Immature natural killer cell (primary cell): ENCODE measurements at regions not wholly inside any gene's neighbourhood (a gene's known extent, or its start where the extent isn't known, plus 50 kb on each side); places are given as distances from the start of the nearest gene placed in this dataset.
"Not testable (repeated sequence)": the region's sequence is repeated elsewhere in the genome, so short reads cannot be mapped to it uniquely, and the experiment has no call there.

Experiments
- DNase-seq, 3 donors: peaks; one replicate each; pipeline ENCODE4 v3.0.0; 2022; ENCODE audit warnings: mixed read lengths in 1 of 3
- H3K27ac Mint-ChIP-seq, 6 donors: one replicate each; pipeline ENCODE4 v1.8.0; 2020; ENCODE audit warnings: mixed read lengths in 6 of 6, mild to moderate bottlenecking in 5 of 6, inconsistent platforms in 4 of 6, moderate library complexity in 3 of 6
- H3K27me3 Mint-ChIP-seq, 3 donors: one replicate each; pipeline ENCODE4 v1.8.0; 2020 to 2021; ENCODE audit warnings: low read depth in 3 of 3, mild to moderate bottlenecking in 3 of 3, mixed read lengths in 3 of 3, moderate library complexity in 3 of 3, inconsistent platforms in 1 of 3
- H3K36me3 Mint-ChIP-seq, 3 donors: one replicate each; pipeline ENCODE4 v1.8.0; 2020; ENCODE audit warnings: mixed read lengths in 3 of 3, inconsistent platforms in 2 of 3, mild to moderate bottlenecking in 2 of 3
- H3K4me1 Mint-ChIP-seq, 2 donors: one replicate each; pipeline ENCODE4 v1.8.0; 2020; ENCODE audit warnings: inconsistent platforms in 2 of 2, mild to moderate bottlenecking in 2 of 2, mixed read lengths in 2 of 2, moderate library complexity in 1 of 2
- H3K4me3 Mint-ChIP-seq, 5 donors: one replicate each; pipeline ENCODE4 v1.8.0; 2020; ENCODE audit warnings: mild to moderate bottlenecking in 5 of 5, mixed read lengths in 5 of 5, inconsistent platforms in 3 of 5, moderate library complexity in 3 of 5
- H3K9me3 Mint-ChIP-seq, 6 donors: one replicate each; pipeline ENCODE4 v1.8.0; 2020; ENCODE audit warnings: mild to moderate bottlenecking in 6 of 6, mixed read lengths in 6 of 6, inconsistent platforms in 4 of 6, moderate library complexity in 3 of 6

DNA sequence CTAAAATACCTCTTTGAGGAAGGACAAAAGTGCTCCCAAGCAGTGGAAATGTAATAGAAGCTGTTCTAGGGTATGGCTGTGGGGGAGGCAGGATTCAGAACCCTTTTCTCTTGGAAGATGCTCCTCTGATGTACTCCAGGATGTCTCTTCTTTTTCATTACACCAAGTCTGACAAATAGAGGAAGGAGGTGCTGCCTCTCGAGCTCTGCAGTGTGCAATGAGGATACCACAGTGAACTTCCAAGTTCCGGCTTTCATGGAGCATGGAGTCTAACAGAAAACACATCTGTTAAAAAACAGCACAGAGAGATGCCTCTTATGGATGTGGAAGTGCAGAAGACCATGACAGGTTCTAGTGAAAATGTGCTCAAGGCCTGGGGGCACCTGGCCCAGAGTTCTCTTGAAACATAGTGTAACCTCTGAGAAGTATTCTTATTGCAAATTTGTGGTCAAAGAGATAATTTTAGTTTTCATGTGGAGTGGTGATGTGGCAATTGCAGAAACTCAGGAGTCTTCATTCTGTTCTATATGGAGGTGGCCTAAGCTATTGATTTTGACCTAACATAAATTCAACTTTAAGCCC lies 362.0 kb upstream of the CITED2 start:
- H3K9me3 Mint-ChIP-seq, result no peaks in the 10 kb centered on the region
- no peaks in the 10 kb centered on the region for H3K4me1 Mint-ChIP-seq
- H3K36me3 Mint-ChIP-seq, result no peaks in the 10 kb centered on the region
- no peak for DNase-seq
- H3K4me3 Mint-ChIP-seq, result no peak overlapping the region
- no peak overlapping the region for H3K27ac Mint-ChIP-seq
- peaks cover 0 to 9% (median 5%) of the 10 kb centered on the region in 3 donors for H3K27me3 Mint-ChIP-seq

DNA sequence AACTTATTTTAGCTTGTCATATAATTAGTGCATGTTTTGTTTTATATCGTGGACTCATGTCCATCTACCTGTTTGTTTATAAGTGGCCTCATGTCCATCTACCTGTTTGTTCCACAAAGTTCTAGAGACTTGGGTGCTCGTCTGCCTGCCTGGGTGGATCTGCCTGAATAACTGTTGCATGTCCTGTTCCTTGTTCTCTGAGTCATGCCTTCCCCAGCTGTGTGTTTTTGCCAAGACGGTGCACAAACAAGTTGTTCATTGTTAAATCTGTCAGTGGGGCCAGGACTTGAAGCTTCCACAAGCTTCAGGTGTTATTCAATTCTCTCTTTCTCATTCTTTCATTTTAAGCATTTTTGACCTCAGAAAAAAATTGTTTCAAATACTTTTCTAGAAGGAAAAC lies 358.0 kb upstream of the CITED2 start:
- Mint-ChIP-seq H3K9me3 (no peaks in the 10 kb centered on the region), H3K4me1 (no peaks in the 10 kb centered on the region)
- DNase-seq, result no peak

DNA sequence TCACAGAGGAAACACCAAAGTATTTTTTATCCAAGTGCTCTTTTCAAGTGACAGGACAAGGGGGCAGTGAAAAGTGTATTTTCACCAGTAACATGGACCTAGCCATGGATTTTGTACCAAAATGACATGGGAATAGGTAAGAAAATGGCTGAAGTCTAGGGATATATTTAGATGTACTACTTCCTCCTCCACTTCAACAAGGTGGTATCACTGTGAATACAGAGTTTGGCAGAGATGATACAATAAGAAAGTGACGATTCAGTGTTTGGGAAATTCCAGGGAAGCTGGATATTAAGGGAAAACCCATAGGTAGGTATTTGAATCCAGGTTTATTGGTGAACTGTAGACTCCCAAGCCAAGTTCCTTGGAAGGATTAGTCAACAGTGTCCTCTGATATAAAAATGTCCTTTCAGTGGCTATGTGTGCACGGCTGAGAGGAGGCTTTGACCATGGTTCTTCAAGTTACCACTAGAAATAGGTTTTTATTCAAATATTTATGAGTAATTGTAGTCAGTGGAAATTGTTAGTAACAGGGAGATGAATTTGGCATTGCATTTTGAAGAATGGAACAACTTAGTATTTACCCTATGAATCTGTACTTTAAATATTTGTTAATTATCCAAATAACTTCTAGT lies 356.0 kb upstream of the CITED2 start:
- H3K27ac Mint-ChIP-seq, result no peak overlapping the region
- no peaks in the 10 kb centered on the region for H3K4me1 Mint-ChIP-seq
- H3K27me3 Mint-ChIP-seq, result peaks cover 2 to 10% (median 5%) of the 10 kb centered on the region in 3 donors
- H3K4me3 Mint-ChIP-seq, result no peak overlapping the region
- no peaks in the 10 kb centered on the region for H3K9me3 Mint-ChIP-seq
- H3K36me3 Mint-ChIP-seq, result no peaks in the 10 kb centered on the region
- DNase-seq, result no peak

More for the DNA sequence above, 358.0 kb upstream of the CITED2 start:
- H3K27me3 Mint-ChIP-seq, result peaks cover 2 to 7% (median 5%) of the 10 kb centered on the region in 3 donors
- no peaks in the 10 kb centered on the region for H3K36me3 Mint-ChIP-seq
- H3K27ac Mint-ChIP-seq, result no peak overlapping the region
- no peak overlapping the region for H3K4me3 Mint-ChIP-seq

DNA sequence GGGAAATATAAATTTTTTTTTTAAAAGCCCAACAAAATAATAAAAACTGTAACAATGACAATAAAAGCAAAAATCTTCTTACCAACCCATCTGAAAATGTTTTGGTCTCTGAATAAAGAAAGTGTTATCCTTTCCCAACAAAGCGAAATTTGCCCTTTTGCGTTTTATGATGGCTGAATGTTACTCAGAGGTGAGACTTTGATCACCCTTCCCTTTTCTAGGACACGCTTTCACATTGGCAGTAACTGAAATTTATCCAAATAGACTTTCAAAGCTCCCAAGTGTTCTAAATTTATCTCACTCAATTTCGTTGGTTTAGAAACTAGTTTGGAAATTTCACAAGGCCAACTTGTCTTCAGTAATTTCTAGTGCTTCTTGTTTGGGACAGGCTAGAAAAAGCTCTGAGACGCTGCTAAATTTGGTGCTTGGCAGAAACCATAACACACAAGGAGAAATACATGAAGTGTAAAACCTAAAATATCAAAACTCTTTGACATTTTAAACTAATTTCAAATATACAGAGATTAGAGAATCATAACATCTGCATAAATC lies 354.5 kb upstream of the CITED2 start:
- no peaks in the 10 kb centered on the region for H3K9me3 Mint-ChIP-seq
- no peaks in the 10 kb centered on the region for H3K36me3 Mint-ChIP-seq
- H3K4me3 Mint-ChIP-seq, result no peak overlapping the region
- no peak overlapping the region for H3K27ac Mint-ChIP-seq
- peaks cover 2 to 10% (median 3%) of the 10 kb centered on the region in 3 donors for H3K27me3 Mint-ChIP-seq
- no peak for DNase-seq
- H3K4me1 Mint-ChIP-seq, result no peaks in the 10 kb centered on the region

DNA sequence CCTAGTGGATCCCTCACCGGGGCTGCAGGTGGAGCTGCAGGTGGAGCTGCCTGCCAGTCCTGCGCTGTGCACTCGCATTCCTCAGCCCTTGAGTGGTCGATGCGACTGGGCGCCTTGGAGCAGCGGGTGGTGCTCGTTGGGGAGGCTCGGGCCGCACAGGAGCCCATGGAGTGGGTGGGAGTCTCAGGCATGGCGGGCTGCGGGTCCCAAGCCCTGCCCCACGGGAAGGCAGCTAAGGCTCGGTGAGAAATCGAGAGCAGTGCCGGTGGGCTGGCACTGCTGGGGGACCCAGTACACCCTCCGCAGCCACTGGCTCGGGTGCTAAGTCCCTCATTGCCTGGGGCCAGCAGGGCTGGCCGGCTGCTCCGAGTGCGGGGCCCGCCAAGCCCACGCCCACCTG lies 351.8 kb upstream of the CITED2 start:
- DNase-seq, H3K4me3 Mint-ChIP-seq, H3K27ac Mint-ChIP-seq, H3K4me1 Mint-ChIP-seq, H3K9me3 Mint-ChIP-seq, H3K36me3 Mint-ChIP-seq, H3K27me3 Mint-ChIP-seq: not testable (repeated sequence)

DNA sequence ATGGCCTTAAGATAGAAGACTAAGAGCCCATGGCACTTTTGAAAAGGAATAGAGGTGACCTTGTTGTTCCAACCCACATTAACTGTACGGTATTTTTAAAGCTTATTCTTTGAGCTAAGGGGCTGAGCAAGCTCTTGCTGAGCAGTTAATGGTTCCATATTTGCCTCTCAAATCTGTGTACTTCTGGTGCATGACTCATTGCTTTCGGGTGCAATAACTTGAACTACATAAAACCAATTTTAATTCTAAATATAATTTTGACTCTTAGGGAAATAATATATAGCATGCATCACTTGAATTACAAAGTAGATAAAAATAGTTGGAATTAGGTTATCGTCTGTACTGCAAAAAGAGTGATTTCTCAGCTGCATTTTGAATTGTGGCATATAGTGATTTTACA lies 348.1 kb upstream of the CITED2 start:
- Mint-ChIP-seq H3K27ac (no peak overlapping the region), H3K36me3 (no peaks in the 10 kb centered on the region), H3K4me1 (no peaks in the 10 kb centered on the region), H3K4me3 (no peak overlapping the region), H3K27me3 (peaks cover 1 to 3% (median 2%) of the 10 kb centered on the region in 3 donors), H3K9me3 (no peaks in the 10 kb centered on the region)
- no peak for DNase-seq

DNA sequence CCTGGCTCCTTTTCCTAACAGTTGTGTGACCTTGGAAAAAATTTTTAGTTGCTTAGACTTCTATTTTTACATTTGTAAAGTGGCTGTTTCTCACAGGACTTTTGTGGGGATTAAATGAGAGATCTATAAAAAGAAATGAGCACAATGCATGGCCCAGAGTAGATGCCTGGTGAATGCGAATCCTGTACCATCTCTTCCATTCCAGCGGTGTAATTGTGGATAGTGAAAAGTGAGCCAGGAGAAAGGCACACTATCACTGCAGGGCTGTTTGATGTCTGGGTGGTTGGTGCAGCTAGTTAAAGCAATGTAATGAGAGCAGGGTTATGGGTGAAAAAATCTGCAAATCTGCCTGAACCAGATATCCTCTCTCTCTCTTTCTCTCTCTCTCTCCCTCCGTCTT lies 347.5 kb upstream of the CITED2 start:
- no peak for DNase-seq
- no peaks in the 10 kb centered on the region for H3K36me3 Mint-ChIP-seq
- no peaks in the 10 kb centered on the region for H3K4me1 Mint-ChIP-seq
- H3K27me3 Mint-ChIP-seq, result peaks cover 0 to 2% (median 1%) of the 10 kb centered on the region in 3 donors
- H3K9me3 Mint-ChIP-seq, result no peaks in the 10 kb centered on the region
- H3K27ac Mint-ChIP-seq, result no peak overlapping the region
- no peak overlapping the region for H3K4me3 Mint-ChIP-seq

DNA sequence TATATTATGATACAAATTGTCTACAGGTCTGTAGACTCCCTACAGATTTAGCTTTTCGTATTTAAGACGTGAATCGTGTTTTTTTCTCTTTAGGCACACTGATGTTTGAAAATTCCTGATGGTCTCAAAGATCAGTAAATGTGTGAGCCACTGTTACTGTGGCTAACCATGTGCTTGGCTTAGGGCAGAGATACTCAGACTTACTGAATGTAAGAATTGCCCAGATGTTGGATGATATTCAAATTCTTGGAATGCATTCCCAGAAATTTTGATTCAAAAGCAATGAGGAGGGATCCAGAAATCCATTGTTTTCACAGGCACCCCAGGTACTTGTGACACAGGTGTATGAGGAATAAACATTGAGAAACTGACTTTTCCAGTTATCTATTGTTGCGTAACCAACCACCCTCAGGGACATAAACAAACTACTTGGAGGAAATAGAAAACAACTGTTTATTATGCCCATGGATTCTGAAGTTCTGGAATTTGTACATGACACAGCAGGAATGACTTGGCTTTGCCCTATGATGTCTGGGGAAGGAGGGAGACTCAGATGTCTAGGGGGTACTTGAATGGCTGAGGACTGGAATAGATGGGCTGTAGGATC lies 339.6 kb upstream of the CITED2 start:
- Mint-ChIP-seq H3K36me3 (no peaks in the 10 kb centered on the region), H3K4me1 (no peaks in the 10 kb centered on the region), H3K27me3 (peaks cover 0 to 2% (median 2%) of the 10 kb centered on the region in 3 donors), H3K27ac (no peak overlapping the region), H3K4me3 (no peak overlapping the region), H3K9me3 (no peaks in the 10 kb centered on the region)
- no peak for DNase-seq

DNA sequence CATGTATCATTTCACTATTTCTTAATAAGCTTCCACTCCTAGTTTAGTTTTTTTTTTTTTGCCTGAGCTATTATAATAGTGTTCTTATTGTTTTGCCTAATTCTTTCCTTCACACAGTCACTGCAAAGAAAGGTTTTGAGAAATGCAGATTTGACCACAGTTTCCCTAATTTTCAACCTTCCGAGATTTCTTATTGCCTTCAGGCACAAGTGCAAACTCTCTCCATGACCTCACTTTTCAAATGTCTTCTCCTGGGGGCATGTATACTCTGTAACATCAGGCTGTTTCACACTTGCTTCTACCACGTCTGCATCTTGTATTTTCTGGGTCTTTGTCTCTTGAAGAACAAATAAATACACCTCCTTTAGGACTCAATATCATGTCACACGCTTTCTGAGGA lies 339.0 kb upstream of the CITED2 start:
- no peak for DNase-seq
- Mint-ChIP-seq H3K27me3 (peaks cover 0 to 2% (median 2%) of the 10 kb centered on the region in 3 donors), H3K36me3 (no peaks in the 10 kb centered on the region), H3K4me1 (no peaks in the 10 kb centered on the region), H3K27ac (no peak overlapping the region), H3K4me3 (no peak overlapping the region), H3K9me3 (no peaks in the 10 kb centered on the region)

DNA sequence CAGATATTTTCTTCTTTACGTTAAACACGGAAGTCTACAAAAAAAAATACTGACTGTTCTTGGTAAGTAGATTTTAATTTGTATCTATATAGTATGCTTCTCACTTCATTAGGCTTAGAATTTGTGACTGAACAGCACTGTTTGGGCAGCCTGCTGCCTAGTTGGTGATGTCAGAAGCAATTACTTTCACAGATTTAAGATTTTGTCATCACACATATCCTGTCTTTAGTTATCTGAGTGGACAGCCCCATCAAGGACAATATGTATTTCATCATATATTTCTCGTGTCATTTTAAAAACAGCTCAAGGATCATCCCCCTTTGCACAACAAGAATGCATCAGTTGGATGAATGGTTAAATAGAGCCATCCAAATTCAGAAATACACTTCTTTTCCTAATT lies 338.4 kb upstream of the CITED2 start:
- no peaks in the 10 kb centered on the region for H3K4me1 Mint-ChIP-seq
- H3K9me3 Mint-ChIP-seq, result no peaks in the 10 kb centered on the region
- DNase-seq, result no peak
- no peak overlapping the region for H3K27ac Mint-ChIP-seq
- H3K36me3 Mint-ChIP-seq, result no peaks in the 10 kb centered on the region
- no peak overlapping the region for H3K4me3 Mint-ChIP-seq
- peaks cover 0 to 2% (median 2%) of the 10 kb centered on the region in 3 donors for H3K27me3 Mint-ChIP-seq

DNA sequence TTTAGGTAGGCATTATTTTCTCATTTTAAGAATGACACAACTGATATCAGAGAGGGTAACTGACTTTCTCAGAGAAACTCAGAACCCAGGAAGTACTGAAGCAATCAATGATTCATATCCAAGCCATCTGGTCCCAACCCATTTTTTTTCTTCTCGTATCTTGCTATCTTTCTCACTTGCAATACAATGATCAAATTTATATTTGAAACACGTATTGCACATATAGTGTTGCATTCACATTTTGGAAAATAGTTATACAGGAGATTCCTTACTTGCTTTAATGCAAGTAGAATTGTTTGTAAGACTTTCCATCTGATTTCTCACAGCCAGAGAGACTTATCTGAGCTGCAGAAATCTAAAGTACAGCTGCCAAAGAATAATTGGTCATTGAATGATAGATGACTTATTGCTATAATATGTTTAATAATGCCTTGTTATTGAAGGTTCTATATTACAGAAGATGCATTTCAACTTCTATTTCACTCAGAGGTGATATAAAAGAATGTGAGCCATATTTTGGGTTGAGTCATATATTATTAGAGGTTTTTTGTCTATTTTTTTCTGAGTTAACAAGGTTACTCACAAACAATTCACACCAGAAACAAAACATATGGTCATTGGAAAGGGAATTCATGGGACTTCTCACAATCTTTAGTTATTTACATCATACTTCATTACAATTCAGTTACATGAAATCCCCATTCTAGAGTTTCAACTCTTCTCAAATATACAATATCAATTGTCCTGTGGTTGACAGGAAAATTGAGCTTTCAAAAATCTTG lies 337.5 kb upstream of the CITED2 start:
- Mint-ChIP-seq H3K4me3 (no peak overlapping the region), H3K4me1 (no peaks in the 10 kb centered on the region), H3K9me3 (no peaks in the 10 kb centered on the region), H3K27ac (no peak overlapping the region), H3K36me3 (no peaks in the 10 kb centered on the region), H3K27me3 (peaks cover 0 to 2% (median 2%) of the 10 kb centered on the region in 3 donors)
- no peak for DNase-seq

DNA sequence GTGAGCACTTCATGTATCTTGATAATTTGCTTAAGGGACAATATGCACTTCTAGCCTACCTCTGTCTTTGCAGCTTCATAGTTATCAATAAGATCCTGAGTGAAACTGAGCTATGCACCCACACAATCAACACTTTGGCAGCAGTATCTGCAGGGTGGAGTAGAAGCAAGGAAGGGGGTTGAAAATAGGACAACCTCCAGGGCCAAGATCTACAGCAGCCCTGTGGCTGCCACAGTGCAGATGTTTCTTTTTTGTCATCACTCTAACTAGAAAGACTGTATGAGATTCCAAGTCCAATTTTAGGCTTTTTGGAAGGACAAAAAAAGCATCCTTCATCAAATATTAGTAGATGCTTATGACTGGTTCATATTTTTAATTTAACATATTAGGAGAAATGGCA lies 336.1 kb upstream of the CITED2 start:
- Mint-ChIP-seq H3K4me1 (no peaks in the 10 kb centered on the region), H3K36me3 (no peaks in the 10 kb centered on the region), H3K27me3 (peaks cover 0 to 2% (median 2%) of the 10 kb centered on the region in 3 donors), H3K27ac (no peak overlapping the region), H3K9me3 (no peaks in the 10 kb centered on the region), H3K4me3 (no peak overlapping the region)
- no peak for DNase-seq

DNA sequence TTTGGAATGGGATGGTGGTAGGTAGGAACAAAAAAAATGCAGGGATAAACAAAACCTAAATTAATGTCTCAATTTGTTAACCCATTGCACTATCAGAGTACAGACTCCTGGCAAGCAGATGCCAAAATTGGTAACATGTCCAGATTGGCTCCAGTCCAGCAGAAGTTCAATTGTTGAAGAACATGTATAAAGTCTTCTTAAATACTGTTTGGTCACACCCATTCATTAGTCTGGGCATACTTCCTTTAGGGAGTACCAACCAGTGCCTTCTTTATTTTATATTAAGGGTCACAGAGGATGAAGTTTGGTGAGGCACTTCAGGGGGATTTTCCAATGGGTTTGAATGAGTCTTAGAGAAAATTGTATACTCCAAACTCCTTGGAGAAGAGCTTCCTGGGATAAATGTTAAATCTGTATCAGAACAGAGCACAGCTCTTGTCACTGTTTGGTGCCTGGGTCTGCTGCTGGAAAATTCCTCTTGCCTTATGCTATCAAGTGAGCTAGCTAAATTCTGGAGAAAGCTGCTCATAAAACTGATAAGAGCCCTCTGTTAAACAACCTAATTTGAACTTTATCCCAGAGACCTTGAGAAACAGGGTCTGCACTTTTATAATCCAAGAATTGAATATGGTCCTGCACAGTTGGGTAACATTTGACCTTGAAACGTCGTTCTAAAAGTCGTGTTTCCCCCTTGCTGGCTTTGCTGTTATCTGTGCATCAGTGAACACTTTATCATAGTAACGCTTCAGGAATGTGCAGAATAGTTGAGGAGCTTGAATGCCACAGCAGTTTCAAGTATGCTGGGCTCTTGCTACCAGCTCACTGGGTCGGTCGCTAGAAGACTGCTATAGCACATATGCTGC lies 334.1 kb upstream of the CITED2 start:
- no peaks in the 10 kb centered on the region for H3K36me3 Mint-ChIP-seq
- no peaks in the 10 kb centered on the region for H3K4me1 Mint-ChIP-seq
- no peak overlapping the region for H3K27ac Mint-ChIP-seq
- H3K27me3 Mint-ChIP-seq, result peaks cover 0 to 2% (median 0%) of the 10 kb centered on the region in 3 donors
- DNase-seq, result no peak
- no peaks in the 10 kb centered on the region for H3K9me3 Mint-ChIP-seq
- H3K4me3 Mint-ChIP-seq, result no peak overlapping the region
